Tibial nerve (tissue), 4 donors: ENCODE measurements at regions not wholly inside any gene's neighbourhood (a gene's known extent, or its start where the extent isn't known, plus 50 kb on each side); places are given as distances from the start of the nearest gene placed in this dataset.

Source experiments
- DNase-seq, 2 donors: peaks; one replicate each; pipeline ENCODE4 v3.0.0-alpha.2; 2019; ENCODE audit warnings: low spot score in 2 of 2
- H3K27ac ChIP-seq, 4 donors: fragments of 200-600 bp; sonication (generic) in 3 of 4; one replicate each; pipeline ENCODE4 v1.5.1; 2017 to 2019; ENCODE audit warnings: mild to moderate bottlenecking in 1 of 4
- H3K27me3 ChIP-seq, 2 donors: fragments of 200-600 bp; sonication (generic) in 1 of 2; one replicate each; pipeline versions ENCODE4 v1.5.1 to v1.6.0; 2017 to 2019
- H3K36me3 ChIP-seq, 3 donors: fragments of 200-600 bp; sonication (generic); one replicate each; pipeline ENCODE4 v1.5.1; 2018 to 2019
- H3K4me1 ChIP-seq, 4 donors: fragments of 200-600 bp; sonication (generic) in 3 of 4; one replicate each; pipeline ENCODE4 v1.5.1; 2017 to 2019
- H3K4me3 ChIP-seq, 4 donors: fragments of 200-600 bp; sonication (generic) in 3 of 4; one replicate each; pipeline ENCODE4 v1.5.1; 2017 to 2019; ENCODE audit warnings: mild to moderate bottlenecking in 1 of 4, moderate library complexity in 1 of 4
- H3K9me3 ChIP-seq, 4 donors: fragments of 200-600 bp; sonication (generic) in 3 of 4; one replicate each; pipeline ENCODE4 v1.5.1; 2017 to 2019
- CTCF ChIP-seq, 5 experiments: fragments of 200-600 bp in 3 of 5; fragments of 450-650 bp in 2 of 5; sonication (generic) in 3 of 5; IDR thresholded peaks; one replicate each; pipeline ENCODE4 v1.5.1; 2016 to 2019; ENCODE audit warnings: antibody characterized with exemption in 5 of 5, mild to moderate bottlenecking in 3 of 5, moderate library complexity in 2 of 5
- EP300 ChIP-seq, 2 donors: sonication (generic); formaldehyde crosslinking; IDR thresholded peaks; one replicate each; pipeline ENCODE4 v1.6.1; 2017; ENCODE audit warnings: antibody characterized with exemption in 2 of 2, mild to moderate bottlenecking in 1 of 2
- POLR2A ChIP-seq, 2 donors: fragments of 450-650 bp; IDR thresholded peaks; one replicate each; pipeline ENCODE4 v1.6.1; 2017; ENCODE audit warnings: antibody characterized with exemption in 2 of 2, mild to moderate bottlenecking in 2 of 2, moderate library complexity in 2 of 2
- WGBS, 2 donors: methylation state at CpG; one replicate each; pipeline ENCODE4 v1.1.5; 2018; 5-methylcytosine and 5-hydroxymethylcytosine counted together

DNA sequence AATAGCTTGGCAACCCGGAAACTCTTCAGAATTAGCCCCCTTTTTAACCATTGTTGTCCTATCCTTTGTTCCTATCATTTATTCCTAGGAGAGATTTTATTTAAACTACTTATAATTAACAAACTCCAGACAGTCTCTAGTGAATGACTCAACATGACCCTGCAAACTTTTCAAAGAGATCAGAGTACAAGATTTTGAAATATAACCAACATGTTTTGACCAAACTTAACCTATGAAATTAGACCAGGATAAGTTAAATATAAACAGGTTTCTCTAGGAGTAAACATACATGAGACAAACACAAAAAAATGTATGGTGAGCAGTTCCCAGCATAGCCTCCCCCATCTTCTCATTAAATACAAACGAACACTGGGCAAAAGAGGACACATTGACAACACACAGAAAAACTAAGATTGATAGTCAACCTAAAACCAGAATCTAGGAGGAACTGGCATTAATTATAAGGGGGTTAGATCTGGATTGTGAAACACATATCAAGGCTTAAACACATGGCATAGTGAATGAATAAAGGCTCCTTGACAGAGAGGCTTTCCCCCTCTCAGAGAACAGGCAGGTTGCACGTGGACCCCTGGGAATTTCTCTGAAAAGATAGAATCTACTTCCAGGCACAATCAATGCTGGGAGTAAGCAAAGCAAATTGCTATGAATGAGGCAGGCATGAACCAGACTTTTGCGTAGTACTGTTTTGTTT lies 284.1 kb downstream of the IRS1 start:
- WGBS, 2 donors, result 75 to 78% methylated on average over 4 of the region's 4 CpGs
- no peak for TF ChIP-seq POLR2A (IDR thresholded peaks at IDR 0.05)
- no peak for TF ChIP-seq CTCF (IDR thresholded peaks at IDR 0.05)
- TF ChIP-seq EP300 (IDR thresholded peaks at IDR 0.05), result no peak
- H3K4me1 ChIP-seq, result no peaks in the 10 kb centered on the region
- DNase-seq, result no peak
- no peaks in the 10 kb centered on the region for H3K27me3 ChIP-seq
- peaks cover 0 to 5% (median 1%) of the 10 kb centered on the region in 4 donors for H3K9me3 ChIP-seq
- no peak overlapping the region for H3K4me3 ChIP-seq
- H3K36me3 ChIP-seq, result no peaks in the 10 kb centered on the region
- H3K27ac ChIP-seq, result no peak overlapping the region

GRCh38 chr2:226514895-226515294 lies 284.7 kb downstream of the IRS1 start:
- no peak overlapping the region for H3K27ac ChIP-seq
- no peak for TF ChIP-seq EP300 (IDR thresholded peaks at IDR 0.05)
- no peak for TF ChIP-seq POLR2A (IDR thresholded peaks at IDR 0.05)
- TF ChIP-seq CTCF (IDR thresholded peaks at IDR 0.05), result no peak
- H3K9me3 ChIP-seq, result peaks cover 0 to 5% (median 1%) of the 10 kb centered on the region in 4 donors
- H3K27me3 ChIP-seq, result no peaks in the 10 kb centered on the region
- no peak overlapping the region for H3K4me3 ChIP-seq
- H3K4me1 ChIP-seq, result no peaks in the 10 kb centered on the region
- H3K36me3 ChIP-seq, result no peaks in the 10 kb centered on the region
- WGBS, 2 donors, result 38 to 81% methylated on average over 1 of the region's 1 CpG
- no peak for DNase-seq

DNA sequence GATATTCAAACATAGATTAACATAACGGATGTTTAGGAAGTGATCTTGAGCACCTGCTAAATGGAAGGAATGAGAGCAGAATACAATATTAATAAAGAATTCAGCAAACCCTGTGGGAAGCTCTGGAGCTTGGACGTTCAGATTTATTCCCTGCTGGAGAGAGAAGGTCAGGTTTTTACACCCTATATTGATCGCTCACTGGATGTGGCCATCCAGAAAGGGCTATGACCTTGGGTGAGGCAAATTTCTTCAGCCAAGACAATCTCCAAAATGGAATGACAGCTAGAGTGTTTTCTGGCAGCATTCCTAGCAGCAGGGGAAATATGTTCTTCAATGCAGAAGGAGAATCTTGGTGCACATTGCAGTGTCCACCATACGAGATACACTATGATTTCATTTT lies 288.3 kb downstream of the IRS1 start:
- no peak overlapping the region for H3K27ac ChIP-seq
- H3K36me3 ChIP-seq, result no peaks in the 10 kb centered on the region
- no peaks in the 10 kb centered on the region for H3K27me3 ChIP-seq
- no peak overlapping the region for H3K4me3 ChIP-seq
- TF ChIP-seq POLR2A (IDR thresholded peaks at IDR 0.05), result no peak
- no peak for TF ChIP-seq CTCF (IDR thresholded peaks at IDR 0.05)
- no peak for TF ChIP-seq EP300 (IDR thresholded peaks at IDR 0.05)
- no peaks in the 10 kb centered on the region for H3K4me1 ChIP-seq
- 69 to 70% methylated on average over 4 of the region's 4 CpGs for WGBS, 2 donors
- DNase-seq, result no peak
- H3K9me3 ChIP-seq, result no peaks in the 10 kb centered on the region

DNA sequence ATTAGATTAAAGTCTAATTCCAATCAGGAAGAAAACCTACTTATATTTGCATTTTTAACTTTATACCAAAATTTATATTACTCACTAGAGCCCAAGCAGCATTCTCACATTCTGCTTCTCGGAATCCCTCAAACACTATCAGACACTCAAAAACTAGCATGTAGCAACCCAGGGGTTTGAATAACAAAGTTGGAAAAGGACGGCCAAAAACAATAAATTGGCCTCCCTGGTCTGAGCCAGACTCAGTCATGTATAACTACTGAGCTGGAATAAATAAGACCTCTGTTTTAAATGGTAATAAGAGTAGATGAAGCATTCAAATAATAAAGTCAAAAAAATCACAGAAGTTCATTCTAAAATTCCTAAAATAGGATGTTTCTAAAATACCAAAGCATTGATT lies 290.9 kb downstream of the IRS1 start:
- Histone ChIP-seq H3K27ac (no peak overlapping the region), H3K36me3 (no peaks in the 10 kb centered on the region), H3K4me3 (no peak overlapping the region), H3K27me3 (no peaks in the 10 kb centered on the region), H3K9me3 (peaks cover 0 to 6% (median 2%) of the 10 kb centered on the region in 4 donors), H3K4me1 (no peaks in the 10 kb centered on the region)
- TF ChIP-seq CTCF (IDR thresholded peaks at IDR 0.05) (no peak), POLR2A (IDR thresholded peaks at IDR 0.05) (no peak), EP300 (IDR thresholded peaks at IDR 0.05) (no peak)
- 17 to 23% methylated on average over 2 of the region's 2 CpGs for WGBS, 2 donors
- no peak for DNase-seq

DNA sequence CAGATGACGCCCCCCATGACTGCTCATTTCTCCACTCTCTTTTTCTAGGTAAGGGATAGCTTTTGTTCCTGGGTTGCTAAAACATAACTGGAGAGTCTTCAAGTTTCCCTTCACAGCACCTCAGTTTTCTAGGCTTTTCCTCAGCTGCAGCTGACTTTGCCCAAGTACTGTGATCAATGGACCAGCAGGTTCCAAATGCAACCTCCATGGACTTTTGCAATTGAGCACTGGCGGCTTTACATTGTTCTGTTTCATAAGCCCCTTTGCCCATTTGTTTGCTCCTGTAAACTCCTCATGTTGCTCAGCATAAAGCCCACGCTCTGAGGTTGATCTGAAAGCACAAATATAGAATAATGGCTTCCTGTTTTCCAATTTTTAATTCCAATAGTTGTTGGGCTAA lies 291.6 kb downstream of the IRS1 start:
- H3K4me1 ChIP-seq, result no peaks in the 10 kb centered on the region
- H3K9me3 ChIP-seq, result peaks cover 0 to 6% (median 2%) of the 10 kb centered on the region in 4 donors
- no peak overlapping the region for H3K27ac ChIP-seq
- no peaks in the 10 kb centered on the region for H3K36me3 ChIP-seq
- no peak for TF ChIP-seq CTCF (IDR thresholded peaks at IDR 0.05)
- TF ChIP-seq POLR2A (IDR thresholded peaks at IDR 0.05), result no peak
- no peak for TF ChIP-seq EP300 (IDR thresholded peaks at IDR 0.05)
- no peak overlapping the region for H3K4me3 ChIP-seq
- no peaks in the 10 kb centered on the region for H3K27me3 ChIP-seq
- WGBS, 2 donors, result 93 to 96% methylated on average over 3 of the region's 3 CpGs
- no peak for DNase-seq
